HG03457 (cell line): ENCODE measurements at regions not wholly inside any gene's neighbourhood (a gene's known extent, or its start where the extent isn't known, plus 50 kb on each side); places are given as distances from the start of the nearest gene placed in this dataset.
"Not testable (repeated sequence)": the region's sequence is repeated elsewhere in the genome, so short reads cannot be mapped to it uniquely, and the experiment has no call there.

Source experiments
- ATAC-seq: cut with Tn5 transposase; IDR thresholded peaks from one replicate; pipeline ENCODE4 v1.9.1; 2021; ENCODE audit warnings: moderate number of reproducible peaks; ENCODE audit not compliant: unreplicated experiment

DNA sequence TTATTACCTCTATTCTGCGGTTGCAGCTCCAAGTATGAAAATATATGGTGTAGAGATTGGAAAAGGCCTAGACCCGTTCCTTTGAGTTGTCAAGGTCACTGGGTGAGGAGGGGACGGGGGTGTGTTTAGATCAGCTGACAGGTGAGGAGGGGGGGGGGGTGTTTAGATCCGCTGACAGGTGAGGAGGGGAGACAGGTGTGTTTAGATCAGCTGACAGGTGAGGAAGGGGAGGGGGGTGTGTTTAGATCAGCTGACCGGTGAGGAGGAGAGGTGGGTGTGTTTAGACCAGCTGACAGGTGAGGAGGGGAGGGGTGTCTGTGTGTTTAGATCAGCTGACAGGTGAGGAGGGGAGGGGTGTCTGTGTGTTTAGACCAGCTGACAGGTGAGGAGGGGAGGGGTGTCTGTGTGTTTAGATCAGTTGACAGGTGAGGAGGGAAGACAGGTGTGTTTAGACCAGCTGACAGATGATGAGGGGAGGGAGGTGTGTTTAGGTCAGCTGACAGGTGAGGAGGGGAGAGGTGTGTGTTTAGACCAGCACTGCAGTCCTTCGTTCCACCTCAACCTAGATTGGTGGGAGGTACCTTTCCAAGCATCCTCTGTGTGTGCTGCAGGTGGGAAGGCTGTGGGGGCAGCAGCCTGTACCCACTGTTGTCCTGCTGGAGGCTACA is 655.0 kb upstream of the ADARB2 start:
- ATAC-seq = no peak

DNA sequence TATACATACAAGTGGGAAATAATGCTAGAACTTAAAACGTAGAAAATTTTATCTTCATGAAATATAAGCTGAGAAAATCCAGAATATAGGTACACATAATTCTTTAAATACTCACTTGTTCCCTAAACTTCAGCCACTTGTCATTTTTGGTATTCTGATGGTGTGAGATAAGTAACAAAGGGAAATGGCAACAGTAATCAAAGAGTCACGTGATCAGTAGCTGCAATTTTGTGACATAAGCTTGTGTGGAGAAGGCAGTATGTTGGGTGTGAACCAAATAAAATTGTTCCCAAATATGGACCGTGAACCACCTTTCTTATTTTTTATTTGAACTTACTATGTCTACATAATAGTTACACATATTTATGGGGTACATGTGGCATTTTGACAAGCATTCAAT is 650.3 kb upstream of the ADARB2 start:
- ATAC-seq = no peak

DNA sequence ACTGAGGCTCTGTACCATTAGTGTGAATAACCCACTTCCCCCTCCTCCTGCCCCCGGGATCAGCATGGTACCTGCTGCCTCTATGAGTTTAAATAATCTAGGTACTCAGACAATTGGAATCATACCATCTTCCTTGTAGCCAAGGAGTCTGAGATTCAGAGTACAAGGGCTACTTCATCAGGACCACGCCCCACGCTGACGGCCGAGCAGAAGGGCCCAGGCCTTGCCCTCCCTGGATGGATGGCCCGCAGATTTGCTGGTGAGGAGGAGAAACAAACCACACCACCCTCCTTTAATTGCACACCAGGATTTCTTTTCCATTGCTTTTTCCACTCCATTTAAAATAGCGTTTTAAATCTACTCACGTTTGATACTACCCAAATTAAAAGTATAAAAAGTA is 649.9 kb upstream of the ADARB2 start:
- ATAC-seq = no peak

DNA sequence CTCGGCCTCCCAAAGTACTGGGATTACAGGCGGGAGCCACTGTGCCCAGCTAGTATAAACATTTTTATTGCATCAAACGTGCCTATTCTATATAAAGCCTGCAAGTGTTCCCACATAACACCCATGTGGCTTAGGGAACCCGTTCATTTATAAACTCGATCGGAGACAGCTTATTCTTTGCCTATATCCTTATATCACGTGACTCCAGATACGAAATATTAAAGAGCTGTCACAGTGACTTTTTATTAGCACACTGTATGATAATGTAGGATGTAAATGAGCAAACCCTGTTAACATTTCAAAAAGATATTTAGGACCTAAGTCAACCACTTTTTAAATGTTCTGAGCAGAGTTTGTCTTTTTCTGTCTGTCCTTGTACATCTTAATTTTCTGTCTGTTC is 642.9 kb upstream of the ADARB2 start:
- ATAC-seq = no peak

DNA sequence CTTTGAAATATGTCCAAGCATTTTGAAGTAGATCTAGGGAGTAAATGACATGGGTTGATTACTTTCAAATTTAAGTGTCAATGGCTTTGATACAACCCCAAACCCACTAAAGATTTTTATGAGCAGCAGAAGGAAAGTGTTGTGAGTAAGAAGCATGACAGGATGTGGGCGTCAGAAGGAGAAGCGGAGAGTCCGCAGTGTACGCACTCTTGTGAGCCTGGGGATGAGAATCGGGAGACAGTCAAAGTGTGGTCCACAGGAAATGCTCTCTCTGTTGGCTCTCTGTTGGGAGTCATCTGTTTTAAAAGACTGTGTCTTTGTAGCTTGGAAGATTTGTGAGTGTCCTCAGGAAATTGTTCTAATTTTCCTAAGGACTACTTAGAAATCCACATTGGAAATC is 629.8 kb upstream of the ADARB2 start:
- ATAC-seq = no peak

DNA sequence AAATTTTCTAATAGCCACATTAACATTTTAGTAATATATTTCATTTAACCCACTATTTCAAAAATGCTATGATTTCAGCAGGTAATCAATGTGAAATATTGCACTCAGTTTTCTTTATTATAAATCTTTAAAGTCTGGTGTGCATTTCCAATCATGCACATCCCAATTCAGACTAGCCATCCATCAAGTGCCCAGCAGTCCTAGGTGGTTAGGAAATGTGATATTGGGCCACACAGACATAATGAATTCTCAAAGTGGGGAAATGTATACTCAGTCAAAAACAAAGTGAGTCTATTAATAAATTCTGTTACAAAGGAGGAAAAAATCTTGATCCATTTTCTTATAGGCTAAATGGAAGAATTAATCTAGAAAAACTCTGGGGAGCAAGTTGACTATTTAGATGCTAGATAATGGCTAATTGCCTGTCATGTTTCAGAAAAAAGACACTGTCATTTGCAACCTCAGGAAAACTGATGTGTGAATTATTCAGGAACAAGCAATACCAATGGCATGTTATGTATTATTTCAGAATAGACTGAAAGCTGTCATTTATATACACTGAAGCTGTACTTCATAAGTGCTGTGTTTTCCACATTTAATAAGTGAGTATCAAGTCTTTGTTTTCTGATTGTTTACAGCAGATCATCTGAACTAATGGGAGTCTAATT is 629.1 kb upstream of the ADARB2 start:
- no peak for ATAC-seq

DNA sequence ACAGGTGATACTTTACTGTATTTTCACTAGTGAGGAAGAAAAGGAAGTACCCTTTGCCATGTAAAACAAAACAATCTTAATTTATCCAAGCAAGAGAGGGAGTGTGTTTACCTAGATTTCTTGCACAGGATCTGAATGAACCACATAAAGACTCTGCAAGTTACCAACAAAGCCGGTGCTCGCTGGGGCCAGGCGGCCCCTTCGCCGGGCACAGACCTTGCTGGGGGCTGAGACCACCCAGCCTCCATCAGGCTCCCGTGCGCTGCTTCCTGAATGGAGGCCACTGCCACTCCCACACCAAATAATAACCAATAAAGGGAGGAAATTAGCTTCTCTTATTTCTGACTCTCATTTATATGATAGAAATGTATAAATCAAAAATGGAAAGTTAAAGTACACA is 625.0 kb upstream of the ADARB2 start:
- ATAC-seq = no peak

DNA sequence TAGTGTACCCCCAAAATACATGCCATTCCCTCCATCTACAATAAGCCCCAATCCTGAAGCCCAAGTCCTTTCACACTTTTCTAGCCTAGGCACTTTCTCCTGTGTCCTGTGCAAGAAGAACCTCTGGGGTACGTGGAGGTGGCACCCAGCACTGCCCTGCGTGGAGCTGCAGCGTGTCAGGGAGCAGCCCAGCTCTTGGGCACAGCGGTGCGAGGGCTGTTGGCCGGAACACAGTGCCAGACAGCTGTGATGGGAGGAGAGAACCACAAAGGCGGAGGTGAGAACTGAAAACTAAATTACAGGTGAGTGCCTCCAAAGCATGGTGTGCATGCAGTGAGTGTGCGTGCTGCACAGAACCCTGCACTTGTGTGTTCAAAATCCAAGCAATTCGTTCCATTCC is 621.3 kb upstream of the ADARB2 start:
- ATAC-seq = no peak

DNA sequence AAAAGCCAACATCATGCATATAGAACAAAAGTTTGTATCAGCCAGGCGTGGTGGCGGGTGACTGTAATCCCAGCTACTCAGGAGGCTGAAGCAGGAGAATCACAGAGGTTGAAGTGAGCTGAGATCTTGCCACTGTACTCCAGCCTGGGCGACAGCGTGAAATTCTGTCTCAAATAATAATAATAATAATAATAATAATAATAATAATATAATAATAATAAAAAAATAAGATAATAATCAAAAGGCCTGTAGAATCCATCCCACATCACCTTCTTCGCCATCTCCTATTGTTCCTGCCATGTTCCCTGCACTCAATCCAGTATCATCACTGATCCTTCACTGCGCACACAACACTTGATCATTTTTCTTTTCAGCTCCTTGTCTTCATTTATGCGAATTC is 619.3 kb upstream of the ADARB2 start:
- no peak for ATAC-seq

DNA sequence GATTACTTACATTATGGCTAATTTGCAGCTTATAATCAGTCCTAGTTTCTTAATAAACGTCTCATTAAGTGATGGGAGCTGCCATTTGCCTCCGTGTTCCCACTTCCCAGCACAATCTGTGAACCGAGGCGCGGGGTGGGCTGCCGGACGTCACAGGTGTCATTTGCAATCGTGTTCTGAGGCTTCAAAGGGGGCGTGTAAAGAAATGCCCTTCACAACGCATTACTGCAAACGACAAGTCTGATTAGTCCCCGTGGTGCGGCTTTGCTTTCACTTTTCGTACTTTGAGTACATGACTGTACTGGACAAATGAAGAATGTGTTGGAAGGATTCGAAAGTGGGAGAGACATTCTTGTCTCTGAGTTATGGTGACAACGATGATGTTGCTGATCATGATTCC is 614.2 kb upstream of the ADARB2 start:
- ATAC-seq = no peak

DNA sequence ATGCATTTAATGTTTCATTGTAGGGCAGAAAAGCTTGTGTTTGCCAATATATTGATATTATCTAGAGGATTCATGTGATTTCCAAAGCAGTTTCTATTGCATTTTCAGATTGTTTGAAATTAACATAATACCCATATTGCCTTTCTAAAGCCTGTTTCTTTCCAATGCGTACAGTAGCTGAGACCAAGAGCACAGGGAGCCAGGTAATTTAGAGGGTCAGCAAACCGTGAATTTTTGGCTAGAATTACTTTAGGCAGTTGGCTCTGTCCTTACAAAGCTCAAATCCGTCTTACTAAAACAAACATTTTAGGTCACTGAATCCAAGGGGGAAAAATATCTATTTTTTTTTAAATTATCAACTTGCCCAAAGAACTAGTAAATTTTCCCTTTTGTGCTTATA is 604.9 kb upstream of the ADARB2 start:
- ATAC-seq = no peak

DNA sequence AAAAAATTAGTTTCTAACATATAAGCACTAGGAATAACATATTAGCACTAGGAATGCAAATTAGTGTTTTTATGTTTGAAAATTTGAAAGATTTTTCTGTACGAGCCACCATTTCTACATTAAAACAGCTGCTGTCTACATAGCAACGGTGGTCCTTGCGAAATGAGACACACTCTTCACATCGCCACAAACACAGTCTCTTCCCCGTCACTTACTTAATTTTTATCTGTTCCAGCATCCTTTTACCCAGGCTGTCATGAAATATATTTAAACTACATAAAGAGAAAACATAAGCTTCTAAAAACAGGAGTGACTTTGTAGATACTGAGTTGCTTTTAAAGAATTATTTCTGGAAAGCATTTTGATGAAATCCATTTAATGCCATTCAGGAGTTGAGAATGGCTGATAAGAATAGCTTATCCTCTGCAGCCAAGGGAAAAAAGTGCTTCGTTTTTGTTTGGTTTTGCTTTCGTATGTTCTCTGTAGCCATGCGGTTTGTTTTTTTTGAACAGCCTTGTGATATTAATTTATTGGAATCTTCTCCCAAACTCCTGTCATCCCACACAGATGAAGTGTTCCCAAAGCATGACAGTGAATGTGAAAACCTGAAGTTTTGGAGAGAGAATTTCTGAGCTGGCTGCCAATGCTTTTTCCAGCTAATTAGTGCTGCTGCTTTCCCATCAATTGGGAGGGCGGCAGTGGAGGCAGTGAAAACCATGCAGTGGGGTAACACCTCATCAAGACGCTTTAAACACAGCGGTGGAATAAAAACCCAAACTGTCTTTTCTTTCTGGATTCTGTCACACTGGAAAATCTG is 603.7 kb upstream of the ADARB2 start:
- no peak for ATAC-seq

DNA sequence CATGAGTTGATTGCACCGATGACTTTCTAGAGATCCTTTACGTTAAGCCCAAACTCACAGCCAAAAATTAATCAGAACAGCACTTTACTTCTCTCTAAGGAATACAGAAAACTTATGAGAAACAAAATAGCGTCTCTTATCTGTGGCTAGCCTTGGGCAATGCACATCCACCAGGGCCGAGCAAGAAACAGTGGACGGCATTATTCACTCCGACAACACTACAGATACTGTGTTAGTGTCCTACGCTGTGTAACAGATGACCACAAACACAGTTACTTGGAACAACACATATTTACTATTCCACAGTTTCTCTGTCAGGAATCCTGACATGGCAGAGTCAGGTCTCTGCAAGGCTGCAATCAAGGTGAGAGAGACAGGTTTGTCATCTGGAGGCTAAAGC is 598.3 kb upstream of the ADARB2 start:
- no peak for ATAC-seq

DNA sequence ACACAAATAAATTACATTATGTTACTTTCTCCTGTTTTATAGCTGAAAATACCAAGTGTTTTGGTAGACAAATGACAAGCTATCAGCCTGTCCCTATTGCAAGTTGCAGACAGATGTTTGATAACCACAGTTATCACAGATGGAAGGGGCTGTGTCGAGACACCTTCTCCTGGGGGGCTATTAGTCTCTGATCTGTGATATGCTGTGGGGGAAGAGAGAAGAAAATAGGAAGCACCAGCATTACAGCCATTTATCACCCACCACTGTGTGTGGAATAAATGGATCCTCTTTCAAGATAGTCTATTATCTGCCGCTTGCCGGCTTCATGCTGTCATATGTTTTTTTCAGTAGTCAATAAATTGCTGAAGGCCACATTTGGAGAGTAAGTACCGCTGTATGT is 597.2 kb upstream of the ADARB2 start:
- no peak for ATAC-seq

DNA sequence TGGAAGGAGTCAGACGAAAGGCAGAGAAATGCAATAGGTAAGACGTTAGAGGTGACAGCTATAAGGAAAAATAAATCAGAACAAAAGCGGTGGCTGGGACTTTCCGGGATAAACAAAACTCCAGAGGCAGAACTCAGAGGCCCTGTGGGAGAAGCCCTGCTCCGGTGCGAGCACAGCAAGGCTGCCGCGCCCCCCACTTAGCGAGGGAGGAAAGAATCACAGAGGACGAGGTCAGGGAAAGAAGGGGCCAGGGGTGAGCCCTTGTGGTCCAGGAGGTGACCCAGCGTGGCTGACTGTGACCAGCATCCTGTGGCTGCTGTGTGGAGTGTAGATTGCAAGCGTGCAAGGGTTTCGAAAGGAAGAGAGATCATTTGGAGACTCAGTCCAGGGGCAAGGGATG is 591.8 kb upstream of the ADARB2 start:
- no peak for ATAC-seq

DNA sequence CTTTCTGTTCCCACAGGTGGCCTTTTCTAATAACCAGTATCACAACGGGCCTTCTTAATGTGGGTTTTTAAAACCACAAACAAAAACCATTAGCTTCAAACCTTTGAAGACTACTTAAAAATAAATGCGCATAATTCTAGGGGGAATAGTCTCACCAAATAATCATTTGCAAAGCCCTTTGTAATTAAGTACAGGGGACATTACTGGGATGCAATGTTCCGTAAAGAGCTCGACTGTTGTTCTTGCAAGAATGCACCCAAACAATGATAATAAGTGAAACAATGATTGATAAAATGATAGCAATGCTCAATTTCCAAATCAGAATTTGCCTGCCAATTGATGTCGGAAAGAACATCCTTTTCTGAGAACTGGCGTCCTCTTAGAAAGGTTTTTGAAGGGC is 589.1 kb upstream of the ADARB2 start:
- no peak for ATAC-seq

DNA sequence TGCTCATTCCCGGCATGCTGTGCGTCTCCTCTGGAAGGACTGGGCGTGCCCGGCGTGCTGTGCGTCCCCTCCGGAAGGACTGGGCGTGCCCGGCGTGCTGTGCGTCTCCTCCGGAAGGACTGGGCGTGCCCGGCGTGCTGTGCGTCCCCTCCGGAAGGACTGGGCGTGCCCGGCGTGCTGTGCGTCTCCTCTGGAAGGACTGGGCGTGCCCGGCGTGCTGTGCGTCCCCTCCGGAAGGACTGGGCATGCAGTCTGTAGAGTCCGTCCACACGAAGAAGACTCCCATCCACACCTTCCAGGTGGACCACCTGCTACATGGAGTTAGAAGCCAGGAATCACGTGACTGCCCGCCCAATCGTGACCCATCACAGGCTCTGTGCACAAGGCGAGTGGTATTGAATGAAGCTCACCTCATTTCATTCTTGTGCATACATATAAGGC is 577.7 kb upstream of the ADARB2 start:
- ATAC-seq = not testable (repeated sequence)

DNA sequence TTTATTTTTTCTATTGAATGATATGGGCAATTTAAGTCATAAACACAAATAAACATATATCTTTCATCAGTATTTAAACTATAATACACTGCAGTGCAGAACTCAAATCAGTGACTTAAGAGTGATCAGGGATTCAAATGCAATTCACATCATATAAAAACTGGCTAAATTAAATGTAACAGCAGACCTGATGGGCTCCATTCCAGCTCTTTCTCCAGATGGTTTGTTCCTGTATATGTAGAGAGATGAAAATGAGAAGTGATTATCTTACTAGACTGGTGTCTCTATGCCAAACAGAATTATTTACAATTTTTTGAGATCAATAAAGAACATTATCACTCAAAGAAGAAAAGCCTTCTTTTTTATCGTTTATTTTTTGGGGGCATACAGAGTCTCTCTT is 568.8 kb upstream of the ADARB2 start:
- ATAC-seq = no peak

DNA sequence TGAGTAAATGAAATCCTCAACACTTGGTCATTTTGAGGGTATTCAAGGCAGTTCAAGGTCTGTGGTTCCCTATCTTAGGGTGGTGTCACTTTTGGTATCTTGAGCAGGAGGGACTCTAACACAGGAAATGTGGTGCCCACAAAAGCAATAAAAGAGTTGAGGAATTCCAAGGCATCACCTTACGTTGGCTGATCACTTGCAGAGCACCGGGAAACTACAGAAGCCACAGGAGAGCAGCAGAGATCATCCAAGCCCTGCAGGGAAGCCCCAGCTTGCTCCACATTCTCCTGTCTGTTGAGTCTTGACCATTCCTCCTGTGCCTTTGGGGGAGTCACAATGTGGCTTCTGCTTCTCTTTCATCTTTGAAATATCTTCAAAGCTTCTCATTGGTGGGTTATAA is 565.8 kb upstream of the ADARB2 start:
- ATAC-seq = no peak

DNA sequence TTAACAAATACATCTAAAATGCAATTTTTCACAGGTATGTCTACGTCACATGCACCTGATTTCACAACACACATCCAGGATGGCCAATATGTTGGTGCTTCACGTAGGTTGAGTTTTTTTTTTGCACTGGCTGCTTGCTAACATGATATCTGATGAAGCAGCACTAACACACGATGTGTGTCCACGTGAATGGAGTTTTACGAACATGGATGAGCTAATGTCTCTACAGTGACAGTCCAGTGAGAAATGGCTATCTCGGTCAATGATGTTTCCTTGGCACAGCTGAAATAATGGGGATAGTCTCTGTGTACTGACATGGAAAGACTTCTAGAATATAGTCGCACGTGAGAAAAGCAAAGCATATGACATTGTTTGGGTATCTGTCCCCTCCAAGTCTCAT is 563.9 kb upstream of the ADARB2 start:
- ATAC-seq = no peak

DNA sequence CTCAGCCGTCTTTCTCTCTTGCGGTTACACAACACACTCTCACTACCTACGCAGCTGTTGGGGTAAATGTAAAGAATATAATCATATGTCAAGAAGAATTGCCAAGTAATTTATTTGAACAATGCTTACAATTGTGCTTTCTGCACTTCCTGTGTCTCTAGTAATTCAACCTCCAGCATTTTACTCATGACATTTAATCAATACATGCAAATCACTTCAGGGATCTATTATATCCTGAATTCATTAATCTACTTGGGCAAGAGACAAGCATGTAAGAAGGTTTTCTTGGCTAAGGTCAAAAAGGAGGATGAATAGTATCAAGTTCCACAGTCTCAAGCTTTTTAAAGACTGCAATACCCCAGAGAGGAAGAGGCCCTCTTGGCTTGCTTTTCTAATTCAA is 562.9 kb upstream of the ADARB2 start:
- ATAC-seq = no peak
